IMR-90 (cell line): ENCODE measurements at regions not wholly inside any gene's neighbourhood (a gene's known extent, or its start where the extent isn't known, plus 50 kb on each side); places are given as distances from the start of the nearest gene placed in this dataset.

Experiments used
- CEBPB ChIP-seq: IDR thresholded peaks from 2 replicates; pipeline ENCODE4 v1.6.1; 2012; ENCODE audit warnings: low read depth, low read length, improper control_type of control experiment
- CHD1 ChIP-seq: IDR thresholded peaks from 2 replicates; pipeline ENCODE4 v1.6.1; 2012; ENCODE audit warnings: low read depth, low read length, improper control_type of control experiment
- MAFK ChIP-seq: IDR thresholded peaks from 2 replicates; pipeline ENCODE4 v1.6.1; 2012; ENCODE audit warnings: low read depth, low read length, improper control_type of control experiment
- MAZ ChIP-seq: IDR thresholded peaks from 2 replicates; pipeline ENCODE4 v1.6.1; 2012; ENCODE audit warnings: low read depth, mild to moderate bottlenecking, low read length, improper control_type of control experiment, moderate library complexity, borderline replicate concordance
- MXI1 ChIP-seq: IDR thresholded peaks from 2 replicates; pipeline ENCODE4 v1.6.1; 2012; ENCODE audit warnings: low read depth, mild to moderate bottlenecking, low read length, moderate library complexity, borderline replicate concordance
- NFE2L2 ChIP-seq: fragments of 150-350 bp; IDR thresholded peaks from 2 replicates; pipeline ENCODE4 v1.6.1; 2016; ENCODE audit warnings: low read depth, mild to moderate bottlenecking, low read length
- POLR2A ChIP-seq: IDR thresholded peaks from 2 replicates; pipeline ENCODE4 v1.6.1; 2012; ENCODE audit warnings: mild to moderate bottlenecking, low read depth, low read length
- RAD21 ChIP-seq: IDR thresholded peaks from 2 replicates; pipeline ENCODE4 v1.6.1; 2012; ENCODE audit warnings: low read length, improper control_type of control experiment
- RFX5 ChIP-seq: IDR thresholded peaks from 2 replicates; pipeline ENCODE4 v1.8.0; 2012; ENCODE audit warnings: low read depth, mild to moderate bottlenecking, low read length, moderate library complexity
- SMC3 ChIP-seq: fragments of 150-350 bp; IDR thresholded peaks from 2 replicates; pipeline ENCODE4 v1.6.1; 2016; ENCODE audit warnings: low read depth, mild to moderate bottlenecking, antibody characterized with exemption, low read length, moderate library complexity
- TF ChIP-seq, protein P1 (sequence below): conservative IDR thresholded peaks from 2 replicates; pipeline ENCODE4 v1.5.1; 2012; ENCODE audit warnings: mild to moderate bottlenecking, low read depth, low read length, improper control_type of control experiment
- TF ChIP-seq, protein P2 (sequence below): fragments of 150-350 bp; IDR thresholded peaks from 2 replicates; pipeline ENCODE4 v1.6.1; 2017; ENCODE audit warnings: mild to moderate bottlenecking, antibody characterized with exemption, low read length, low read depth
- TF ChIP-seq, protein P3 (sequence below): fragments of 150-350 bp; IDR thresholded peaks from 2 replicates; pipeline ENCODE4 v1.6.1; 2016; ENCODE audit warnings: low read depth, mild to moderate bottlenecking, low read length, moderate library complexity, borderline replicate concordance

DNA sequence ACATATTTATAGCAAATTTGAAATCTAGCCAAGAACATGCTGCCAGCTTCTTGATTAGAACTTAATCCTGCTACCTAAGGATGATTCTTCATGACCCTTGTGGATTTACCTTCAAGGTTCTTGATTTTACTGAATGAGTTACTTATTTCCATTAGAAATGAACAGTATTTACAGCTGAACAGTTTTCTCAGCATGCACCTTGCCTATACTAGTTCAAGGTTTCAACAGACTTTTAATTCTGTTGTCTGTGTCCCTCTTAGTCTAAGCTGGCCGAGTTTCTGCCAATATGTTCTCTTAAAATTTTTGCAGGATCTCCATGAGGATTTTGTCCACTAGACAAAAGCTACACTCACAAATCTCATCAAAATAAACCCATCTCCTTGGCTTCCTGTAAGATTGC, 188.8 kb upstream of the ST8SIA4 start:
- TF ChIP-seq, protein P1, sequence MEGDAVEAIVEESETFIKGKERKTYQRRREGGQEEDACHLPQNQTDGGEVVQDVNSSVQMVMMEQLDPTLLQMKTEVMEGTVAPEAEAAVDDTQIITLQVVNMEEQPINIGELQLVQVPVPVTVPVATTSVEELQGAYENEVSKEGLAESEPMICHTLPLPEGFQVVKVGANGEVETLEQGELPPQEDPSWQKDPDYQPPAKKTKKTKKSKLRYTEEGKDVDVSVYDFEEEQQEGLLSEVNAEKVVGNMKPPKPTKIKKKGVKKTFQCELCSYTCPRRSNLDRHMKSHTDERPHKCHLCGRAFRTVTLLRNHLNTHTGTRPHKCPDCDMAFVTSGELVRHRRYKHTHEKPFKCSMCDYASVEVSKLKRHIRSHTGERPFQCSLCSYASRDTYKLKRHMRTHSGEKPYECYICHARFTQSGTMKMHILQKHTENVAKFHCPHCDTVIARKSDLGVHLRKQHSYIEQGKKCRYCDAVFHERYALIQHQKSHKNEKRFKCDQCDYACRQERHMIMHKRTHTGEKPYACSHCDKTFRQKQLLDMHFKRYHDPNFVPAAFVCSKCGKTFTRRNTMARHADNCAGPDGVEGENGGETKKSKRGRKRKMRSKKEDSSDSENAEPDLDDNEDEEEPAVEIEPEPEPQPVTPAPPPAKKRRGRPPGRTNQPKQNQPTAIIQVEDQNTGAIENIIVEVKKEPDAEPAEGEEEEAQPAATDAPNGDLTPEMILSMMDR = no peak
- TF ChIP-seq POLR2A = no peak
- TF ChIP-seq, protein P2, sequence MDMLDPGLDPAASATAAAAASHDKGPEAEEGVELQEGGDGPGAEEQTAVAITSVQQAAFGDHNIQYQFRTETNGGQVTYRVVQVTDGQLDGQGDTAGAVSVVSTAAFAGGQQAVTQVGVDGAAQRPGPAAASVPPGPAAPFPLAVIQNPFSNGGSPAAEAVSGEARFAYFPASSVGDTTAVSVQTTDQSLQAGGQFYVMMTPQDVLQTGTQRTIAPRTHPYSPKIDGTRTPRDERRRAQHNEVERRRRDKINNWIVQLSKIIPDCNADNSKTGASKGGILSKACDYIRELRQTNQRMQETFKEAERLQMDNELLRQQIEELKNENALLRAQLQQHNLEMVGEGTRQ = no peak
- TF ChIP-seq MXI1 = no peak
- no peak for TF ChIP-seq RFX5
- TF ChIP-seq SMC3 = no peak
- TF ChIP-seq RAD21 = no peak
- no peak for TF ChIP-seq MAFK
- no peak for TF ChIP-seq MAZ
- no peak for TF ChIP-seq NFE2L2
- TF ChIP-seq CEBPB = no peak
- TF ChIP-seq, protein P3, sequence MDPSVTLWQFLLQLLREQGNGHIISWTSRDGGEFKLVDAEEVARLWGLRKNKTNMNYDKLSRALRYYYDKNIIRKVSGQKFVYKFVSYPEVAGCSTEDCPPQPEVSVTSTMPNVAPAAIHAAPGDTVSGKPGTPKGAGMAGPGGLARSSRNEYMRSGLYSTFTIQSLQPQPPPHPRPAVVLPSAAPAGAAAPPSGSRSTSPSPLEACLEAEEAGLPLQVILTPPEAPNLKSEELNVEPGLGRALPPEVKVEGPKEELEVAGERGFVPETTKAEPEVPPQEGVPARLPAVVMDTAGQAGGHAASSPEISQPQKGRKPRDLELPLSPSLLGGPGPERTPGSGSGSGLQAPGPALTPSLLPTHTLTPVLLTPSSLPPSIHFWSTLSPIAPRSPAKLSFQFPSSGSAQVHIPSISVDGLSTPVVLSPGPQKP = no peak
- TF ChIP-seq CHD1 = no peak
